ENCODE measurements at regions not wholly inside any gene's neighbourhood (a gene's known extent, or its start where the extent isn't known, plus 50 kb on each side); places are given as distances from the start of the nearest gene placed in this dataset.

DNA sequence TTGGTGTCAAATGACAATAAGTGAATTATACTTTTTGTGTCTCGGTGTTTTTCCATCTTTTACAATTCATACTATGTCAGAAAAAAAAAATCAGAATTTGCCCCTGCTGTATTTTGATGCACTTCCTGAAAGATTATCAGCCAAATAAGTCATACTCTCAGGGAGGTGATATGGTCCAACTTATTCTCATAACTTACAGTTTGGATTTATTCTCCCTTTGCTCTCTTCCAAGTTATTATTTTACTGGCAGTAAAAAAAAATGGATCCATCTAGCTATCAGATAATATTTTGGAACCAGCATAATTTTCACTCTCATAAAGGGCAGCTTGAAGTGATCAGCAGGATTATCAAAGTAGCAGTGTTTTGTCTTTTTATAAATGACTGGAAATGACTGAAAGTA is 337.1 kb downstream of the BMPER start:
- no peak for TF ChIP-seq EP300 (IDR thresholded peaks at IDR 0.05)
- TF ChIP-seq, protein P1, sequence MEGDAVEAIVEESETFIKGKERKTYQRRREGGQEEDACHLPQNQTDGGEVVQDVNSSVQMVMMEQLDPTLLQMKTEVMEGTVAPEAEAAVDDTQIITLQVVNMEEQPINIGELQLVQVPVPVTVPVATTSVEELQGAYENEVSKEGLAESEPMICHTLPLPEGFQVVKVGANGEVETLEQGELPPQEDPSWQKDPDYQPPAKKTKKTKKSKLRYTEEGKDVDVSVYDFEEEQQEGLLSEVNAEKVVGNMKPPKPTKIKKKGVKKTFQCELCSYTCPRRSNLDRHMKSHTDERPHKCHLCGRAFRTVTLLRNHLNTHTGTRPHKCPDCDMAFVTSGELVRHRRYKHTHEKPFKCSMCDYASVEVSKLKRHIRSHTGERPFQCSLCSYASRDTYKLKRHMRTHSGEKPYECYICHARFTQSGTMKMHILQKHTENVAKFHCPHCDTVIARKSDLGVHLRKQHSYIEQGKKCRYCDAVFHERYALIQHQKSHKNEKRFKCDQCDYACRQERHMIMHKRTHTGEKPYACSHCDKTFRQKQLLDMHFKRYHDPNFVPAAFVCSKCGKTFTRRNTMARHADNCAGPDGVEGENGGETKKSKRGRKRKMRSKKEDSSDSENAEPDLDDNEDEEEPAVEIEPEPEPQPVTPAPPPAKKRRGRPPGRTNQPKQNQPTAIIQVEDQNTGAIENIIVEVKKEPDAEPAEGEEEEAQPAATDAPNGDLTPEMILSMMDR (IDR thresholded peaks at IDR 0.05), result no peak

Data from esophagus muscularis mucosa (tissue), 3 donors.